Keratinocyte (primary cell): ENCODE measurements at regions not wholly inside any gene's neighbourhood (a gene's known extent, or its start where the extent isn't known, plus 50 kb on each side); places are given as distances from the start of the nearest gene placed in this dataset.

Experiments
- DNase-seq: peaks from one replicate; pipeline ENCODE4 v3.0.0-alpha.2; 2011; ENCODE audit warnings: low read depth, missing footprints, low spot score
- FAIRE-seq: peaks from 2 replicates; lab custom pipeline; 2011; peaks lifted over from hg19 to GRCh38; lab: Jason Lieb, UNC
- H2AFZ ChIP-seq: 2 replicates; pipeline ENCODE4 v1.6.0; 2012; ENCODE audit warnings: low read length, control low read depth, inconsistent platforms; ENCODE audit not compliant: control insufficient read depth
- H3K27ac ChIP-seq: 2 replicates; pipeline ENCODE4 v1.5.1; 2011; ENCODE audit warnings: low read length; ENCODE audit not compliant: control insufficient read depth, insufficient read depth
- H3K27me3 ChIP-seq: 3 replicates; pipeline ENCODE4 v1.6.0; 2011; ENCODE audit warnings: low read length; ENCODE audit not compliant: control insufficient read depth, insufficient read depth; ENCODE audit errors: extremely low read depth
- H3K36me3 ChIP-seq, 2 experiments: 2 replicates in 1 of 2; 3 replicates in 1 of 2; pipeline ENCODE4 v1.5.1; 2011; ENCODE audit warnings: low read length in 2 of 2, mild to moderate bottlenecking in 1 of 2; ENCODE audit not compliant: control insufficient read depth in 2 of 2, insufficient read depth in 2 of 2; ENCODE audit errors: extremely low read depth in 1 of 2
- H3K4me1 ChIP-seq: 3 replicates; pipeline ENCODE4 v1.5.1; 2011; ENCODE audit warnings: low read length; ENCODE audit not compliant: control insufficient read depth, insufficient read depth; ENCODE audit errors: extremely low read depth
- H3K4me2 ChIP-seq: 3 replicates; pipeline ENCODE4 v1.6.0; 2011; ENCODE audit warnings: low read depth, low read length; ENCODE audit not compliant: control insufficient read depth, insufficient read depth; ENCODE audit errors: extremely low read depth
- H3K4me3 ChIP-seq, 3 experiments: fragments of 200-600 bp in 1 of 3; sonication (generic) in 1 of 3; 2 replicates in 2 of 3; 3 replicates in 1 of 3; pipeline ENCODE4 v1.5.1; 2011 to 2016; ENCODE audit warnings: low read length in 3 of 3, mild to moderate bottlenecking in 3 of 3, control low read depth in 2 of 3, inconsistent platforms in 1 of 3, low read depth in 1 of 3, mixed read lengths in 1 of 3, mixed run types in 1 of 3, moderate library complexity in 1 of 3; ENCODE audit not compliant: control insufficient read depth in 2 of 3, insufficient read depth in 2 of 3; ENCODE audit errors: extremely low read depth in 1 of 3
- H3K79me2 ChIP-seq: 2 replicates; pipeline ENCODE4 v1.6.0; 2012; ENCODE audit warnings: low read length; ENCODE audit not compliant: control insufficient read depth, insufficient read depth
- H3K9ac ChIP-seq: 3 replicates; pipeline ENCODE4 v1.6.0; 2011; ENCODE audit warnings: low read length; ENCODE audit not compliant: control insufficient read depth, insufficient read depth; ENCODE audit errors: extremely low read depth
- H3K9me1 ChIP-seq: 3 replicates; pipeline ENCODE4 v1.6.0; 2011; ENCODE audit warnings: low read length; ENCODE audit not compliant: control insufficient read depth, insufficient read depth; ENCODE audit errors: extremely low read depth
- H3K9me3 ChIP-seq: 2 replicates; pipeline ENCODE4 v1.5.1; 2012; ENCODE audit warnings: low read depth, low read length; ENCODE audit not compliant: control insufficient read depth
- H4K20me1 ChIP-seq: 3 replicates; pipeline ENCODE4 v1.6.0; 2011; ENCODE audit warnings: low read length; ENCODE audit not compliant: control insufficient read depth, insufficient read depth; ENCODE audit errors: extremely low read depth
- CTCF ChIP-seq, 3 experiments: IDR thresholded peaks in 1 of 3; conservative IDR thresholded peaks in 1 of 3; optimal IDR thresholded peaks in 1 of 3; 2 replicates in 2 of 3; 3 replicates in 1 of 3; pipeline versions ENCODE3 to v1.5.1; 2011; ENCODE audit warnings: low read length in 3 of 3, mild to moderate bottlenecking in 3 of 3, moderate library complexity in 2 of 3, control low read depth in 1 of 3, inconsistent platforms in 1 of 3; ENCODE audit not compliant: insufficient read depth in 2 of 3; ENCODE audit errors: extremely low read depth in 1 of 3
- EZH2 ChIP-seq: IDR thresholded peaks from one replicate; pipeline ENCODE4 v1.6.1; 2012; ENCODE audit warnings: inconsistent platforms, mild to moderate bottlenecking, low read length, moderate library complexity
- dilution Hi-C: fragments of 300-500 bp; cut with MboI; formaldehyde crosslinking; loops from one replicate; pipeline ENCODE4 v1.7.0; 2020; ENCODE audit warnings: low sequenced_read_pairs; ENCODE audit not compliant: extremely low pct_ligation_motif_present

GRCh38 chr10:131427281-131427680 lies 115.8 kb upstream of the TCERG1L start:
- Histone ChIP-seq H3K4me2 (no peak overlapping the region), H4K20me1 (no peaks in the 10 kb centered on the region), H3K4me1 (no peaks in the 10 kb centered on the region), H3K27ac (no peak overlapping the region), H2AFZ (no peak overlapping the region), H3K9me3 (peaks cover 12% of the 10 kb centered on the region), H3K9ac (no peak overlapping the region), H3K4me3 (no peak overlapping the region), H3K27me3 (no peaks in the 10 kb centered on the region), H3K79me2 (no peaks in the 10 kb centered on the region), H3K9me1 (no peaks in the 10 kb centered on the region), H3K36me3 (no peaks in the 10 kb centered on the region)
- no peak for FAIRE-seq
- TF ChIP-seq CTCF (optimal IDR thresholded peaks at IDR 0.05 in 1 of 3, IDR thresholded peaks at IDR 0.05 in 1 of 3, conservative IDR thresholded peaks at IDR 0.05 in 1 of 3; ENCODE audit: extremely low read depth in 1 of 3, insufficient read depth in 2 of 3, low read length in 3 of 3) (no peak), EZH2 (no peak)
- no peak for DNase-seq
- dilution Hi-C loops: no loop called here

- TF ChIP-seq CTCF (optimal IDR thresholded peaks at IDR 0.05 in 1 of 3, IDR thresholded peaks at IDR 0.05 in 1 of 3, conservative IDR thresholded peaks at IDR 0.05 in 1 of 3; ENCODE audit: extremely low read depth in 1 of 3, insufficient read depth in 2 of 3, low read length in 3 of 3): no peak
- no peak for TF ChIP-seq EZH2
- no peak for FAIRE-seq
Observed at GRCh38 chr10:131427901-131428300, 116.4 kb upstream of the TCERG1L start.

More at GRCh38 chr10:131427901-131428300, 116.4 kb upstream of the TCERG1L start:
- no peak for DNase-seq
- Histone ChIP-seq H3K4me3 (no peak overlapping the region), H3K27me3 (no peaks in the 10 kb centered on the region), H3K27ac (no peak overlapping the region), H4K20me1 (no peaks in the 10 kb centered on the region), H3K9ac (no peak overlapping the region), H3K4me2 (no peak overlapping the region), H3K9me3 (peaks cover 14% of the 10 kb centered on the region), H3K36me3 (no peaks in the 10 kb centered on the region), H2AFZ (no peak overlapping the region), H3K4me1 (no peaks in the 10 kb centered on the region), H3K79me2 (no peaks in the 10 kb centered on the region), H3K9me1 (no peaks in the 10 kb centered on the region)
- dilution Hi-C loops: no loop called here
